ENCODE measurements at regions not wholly inside any gene's neighbourhood (a gene's known extent, or its start where the extent isn't known, plus 50 kb on each side); places are given as distances from the start of the nearest gene placed in this dataset.

GRCh38 chr3:196144383-196145105, 62.7 kb upstream of the TFRC start:
- Histone ChIP-seq H3K4me2 (ENCODE audit: control insufficient read depth, insufficient read depth) (no peak overlapping the region), H3K4me3 (no peak overlapping the region), H3K9me3 (replicated peaks; ENCODE audit: control insufficient read depth, insufficient read depth, low read length) (peaks cover 1% of the 10 kb centered on the region; the same call in 1 of the 3 replicates), H3K79me2 (ENCODE audit: control insufficient read depth, insufficient read depth, low read length) (no peaks in the 10 kb centered on the region), H3K4me1 (ENCODE audit: control insufficient read depth, insufficient read depth, low read length) (peaks cover 21% of the 10 kb centered on the region), H3K9ac (ENCODE audit: control insufficient read depth, insufficient read depth, low read length) (no peak overlapping the region), H2AFZ (ENCODE audit: control insufficient read depth, low read depth, low read length) (no peak overlapping the region), H3K27ac (ENCODE audit: control insufficient read depth, insufficient read depth) (no peak overlapping the region), H3K36me3 (ENCODE audit: control insufficient read depth in 2 of 2, insufficient read depth in 2 of 2, low read length in 1 of 2) (no peaks in the 10 kb centered on the region), H3K27me3 (replicated peaks in 1 of 2; ENCODE audit: control insufficient read depth in 2 of 2, insufficient read depth in 2 of 2, low read length in 1 of 2) (no peaks in the 10 kb centered on the region), H4K20me1 (ENCODE audit: control insufficient read depth, insufficient read depth) (no peaks in the 10 kb centered on the region)
- BruUV-seq (replicated peaks), result no TSS peak
- ATAC-seq, result no peak
- ChIA-PET POLR2A (interaction anchor here (0.7 kb wide), 1 partner anchor 15 kb away, joined by 3 read pairs; no protein-coding TSS in a partner anchor), SMC1A (ENCODE audit: uncharacterized antibody, unreplicated experiment) (interaction anchor here (1.1 kb wide), 1 partner anchor 72 kb away, joined by 5 read pairs; no protein-coding TSS in a partner anchor), CTCF (no interaction called here), RAD21 (ENCODE audit: unreplicated experiment) (interaction anchor here (1.4 kb wide), 1 partner anchor 35 kb away, joined by 3 read pairs; no protein-coding TSS in a partner anchor)
- 74% methylated on average over 17 of the region's 19 CpGs for WGBS (ENCODE audit: insufficient coverage, insufficient replicate concordance, low lambda C conversion rate, missing lambda C conversion rate)
- intact Hi-C loops (cut with micrococcal nuclease; ENCODE audit: unreplicated experiment) (no loop called here), in situ Hi-C loops (cut with MboI) (no loop called here)
- no peak for TF ChIP-seq POLR2AphosphoS2 (IDR thresholded peaks at IDR 0.05; ENCODE audit: low read depth, low read length)
- TF ChIP-seq MEF2B (IDR thresholded peaks at IDR 0.05; ENCODE audit: partially characterized antibody, poor library complexity, severe bottlenecking), result peak; percentile 16
- no peak for DNase-seq (ENCODE audit: low read depth, low spot score)
- no peak for FAIRE-seq

GRCh38 chr3:196143708-196144382, 62.0 kb upstream of the TFRC start:
- BruUV-seq (replicated peaks), result no TSS peak
- POLR2A ChIA-PET, result no interaction called here
- CTCF ChIA-PET, result interaction anchor here (1.3 to 1.4 kb wide), 2 partner anchors 16 to 70 kb away, joined by 3 to 4 read pairs; no protein-coding TSS in a partner anchor
- SMC1A ChIA-PET (ENCODE audit: uncharacterized antibody, unreplicated experiment), result interaction anchor here (1.4 kb wide), 1 partner anchor 14 kb away, joined by 6 read pairs; no protein-coding TSS in a partner anchor
- Histone ChIP-seq H3K9me3 (replicated peaks; ENCODE audit: control insufficient read depth, insufficient read depth, low read length) (no peaks in the 10 kb centered on the region; the same call in 2 of the 3 replicates), H3K4me1 (ENCODE audit: control insufficient read depth, insufficient read depth, low read length) (peaks cover 21% of the 10 kb centered on the region), H4K20me1 (ENCODE audit: control insufficient read depth, insufficient read depth) (no peaks in the 10 kb centered on the region), H3K4me2 (ENCODE audit: control insufficient read depth, insufficient read depth) (no peak overlapping the region), H2AFZ (ENCODE audit: control insufficient read depth, low read depth, low read length) (no peak overlapping the region), H3K79me2 (ENCODE audit: control insufficient read depth, insufficient read depth, low read length) (no peaks in the 10 kb centered on the region), H3K36me3 (ENCODE audit: control insufficient read depth in 2 of 2, insufficient read depth in 2 of 2, low read length in 1 of 2) (no peaks in the 10 kb centered on the region), H3K27me3 (replicated peaks in 1 of 2; ENCODE audit: control insufficient read depth in 2 of 2, insufficient read depth in 2 of 2, low read length in 1 of 2) (no peaks in the 10 kb centered on the region), H3K4me3 (no peak overlapping the region), H3K9ac (ENCODE audit: control insufficient read depth, insufficient read depth, low read length) (no peak overlapping the region), H3K27ac (ENCODE audit: control insufficient read depth, insufficient read depth) (no peak overlapping the region)
- DNase-seq (ENCODE audit: low read depth, low spot score), result no peak
- no peak for FAIRE-seq
- WGBS (ENCODE audit: insufficient coverage, insufficient replicate concordance, low lambda C conversion rate, missing lambda C conversion rate), result 86% methylated on average over 17 of the region's 17 CpGs
- no peak for ATAC-seq
- TF ChIP-seq EP300 (IDR thresholded peaks at IDR 0.05; ENCODE audit: borderline replicate concordance in 1 of 2, control insufficient read depth in 1 of 2, low read depth in 2 of 2, low read length in 2 of 2), result no peak
- intact Hi-C loops (cut with micrococcal nuclease; ENCODE audit: unreplicated experiment), result no loop called here
- RAD21 ChIA-PET (ENCODE audit: unreplicated experiment), result interaction anchor here (1.4 kb wide), 1 partner anchor 36 kb away, joined by 3 read pairs; no protein-coding TSS in a partner anchor
- in situ Hi-C loops (cut with MboI), result no loop called here

Data from GM12878 (cell line).